Sigmoid colon (tissue), 4 donors: ENCODE measurements at regions not wholly inside any gene's neighbourhood (a gene's known extent, or its start where the extent isn't known, plus 50 kb on each side); places are given as distances from the start of the nearest gene placed in this dataset.

Experiments
- POLR2A ChIP-seq, 2 donors: fragments of 450-650 bp; IDR thresholded peaks; one replicate each; pipeline ENCODE4 v1.6.1; 2016; ENCODE audit warnings: antibody characterized with exemption in 2 of 2, mild to moderate bottlenecking in 2 of 2, moderate library complexity in 2 of 2
- POLR2AphosphoS5 ChIP-seq, 4 donors: sonication (generic); formaldehyde crosslinking; IDR thresholded peaks; one replicate each; pipeline ENCODE4 v1.6.1; 2017; ENCODE audit warnings: antibody characterized with exemption in 4 of 4
- TF ChIP-seq, protein P1 (sequence below), 4 experiments: fragments of 450-650 bp in 3 of 4; fragments of 200-600 bp in 1 of 4; IDR thresholded peaks; one replicate each; pipeline ENCODE4 v1.5.1; 2016 to 2019; ENCODE audit warnings: antibody characterized with exemption in 4 of 4, mild to moderate bottlenecking in 3 of 4, moderate library complexity in 2 of 4

DNA sequence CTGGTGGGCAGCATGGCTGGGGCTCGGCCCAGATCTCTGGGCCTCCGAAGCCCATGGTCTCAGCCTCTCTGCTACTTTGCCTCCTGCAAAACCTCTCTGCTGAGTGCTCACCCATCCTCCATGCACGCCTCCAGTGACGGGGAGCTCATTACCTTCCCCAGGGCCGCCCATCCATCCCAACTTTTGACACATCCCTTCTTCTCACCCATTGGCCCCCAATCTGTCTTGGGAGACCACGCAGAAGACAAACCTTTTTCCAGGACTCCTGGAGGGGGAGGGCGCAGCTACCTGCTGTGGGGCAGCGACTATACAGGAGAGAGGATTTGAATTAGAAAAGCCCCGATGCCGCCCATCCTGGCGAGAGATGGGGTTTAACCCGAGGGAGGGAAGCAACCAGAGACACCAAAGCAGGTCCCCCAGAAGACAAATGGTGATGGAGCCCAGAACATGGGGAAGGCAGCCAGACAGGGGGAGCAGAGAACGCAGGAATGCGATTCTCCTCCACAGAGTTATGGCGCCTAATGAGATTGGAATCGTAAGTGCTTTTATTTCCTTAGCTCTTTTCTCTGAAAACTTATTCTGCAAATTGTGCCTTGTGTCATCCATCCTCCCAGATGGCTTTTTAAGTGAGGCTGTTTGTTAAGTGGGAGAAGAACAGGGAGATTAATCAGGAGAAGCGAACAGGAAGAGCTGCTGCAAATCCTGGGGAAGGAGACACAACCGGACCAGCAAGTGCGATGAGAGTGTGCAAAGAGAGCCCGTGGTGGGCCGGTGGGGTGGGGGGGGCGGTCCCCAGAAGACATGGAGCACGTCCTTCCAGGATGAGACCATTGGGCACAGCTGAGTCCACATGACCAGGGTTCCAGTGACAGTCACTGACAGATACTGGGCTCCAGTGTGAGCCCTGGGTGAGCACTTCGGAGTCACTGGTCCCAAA lies 623.5 kb downstream of the MATN1 start:
- TF ChIP-seq POLR2A (IDR thresholded peaks at IDR 0.05) = no peak
- TF ChIP-seq, protein P1, sequence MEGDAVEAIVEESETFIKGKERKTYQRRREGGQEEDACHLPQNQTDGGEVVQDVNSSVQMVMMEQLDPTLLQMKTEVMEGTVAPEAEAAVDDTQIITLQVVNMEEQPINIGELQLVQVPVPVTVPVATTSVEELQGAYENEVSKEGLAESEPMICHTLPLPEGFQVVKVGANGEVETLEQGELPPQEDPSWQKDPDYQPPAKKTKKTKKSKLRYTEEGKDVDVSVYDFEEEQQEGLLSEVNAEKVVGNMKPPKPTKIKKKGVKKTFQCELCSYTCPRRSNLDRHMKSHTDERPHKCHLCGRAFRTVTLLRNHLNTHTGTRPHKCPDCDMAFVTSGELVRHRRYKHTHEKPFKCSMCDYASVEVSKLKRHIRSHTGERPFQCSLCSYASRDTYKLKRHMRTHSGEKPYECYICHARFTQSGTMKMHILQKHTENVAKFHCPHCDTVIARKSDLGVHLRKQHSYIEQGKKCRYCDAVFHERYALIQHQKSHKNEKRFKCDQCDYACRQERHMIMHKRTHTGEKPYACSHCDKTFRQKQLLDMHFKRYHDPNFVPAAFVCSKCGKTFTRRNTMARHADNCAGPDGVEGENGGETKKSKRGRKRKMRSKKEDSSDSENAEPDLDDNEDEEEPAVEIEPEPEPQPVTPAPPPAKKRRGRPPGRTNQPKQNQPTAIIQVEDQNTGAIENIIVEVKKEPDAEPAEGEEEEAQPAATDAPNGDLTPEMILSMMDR (IDR thresholded peaks at IDR 0.05) = no peak
- no peak for TF ChIP-seq POLR2AphosphoS5 (IDR thresholded peaks at IDR 0.05)
